ENCODE measurements at regions not wholly inside any gene's neighbourhood (a gene's known extent, or its start where the extent isn't known, plus 50 kb on each side); places are given as distances from the start of the nearest gene placed in this dataset.
A peak's percentile ranks its signal among the peaks of the same experiment; 100 is the strongest.

- no peak overlapping the region for H3K4me3 ChIP-seq
- no peaks in the 10 kb centered on the region for H3K36me3 ChIP-seq
- no peaks in the 10 kb centered on the region for H3K9me3 ChIP-seq
- no peaks in the 10 kb centered on the region for H3K27me3 ChIP-seq
- no peak for DNase-seq
Measured at GRCh38 chr18:71673954-71674353, 870.2 kb downstream of the CBLN2 start.

- no peak for DNase-seq
- H3K27me3 ChIP-seq = no peaks in the 10 kb centered on the region
- H3K9me3 ChIP-seq = no peaks in the 10 kb centered on the region
- H3K4me3 ChIP-seq = no peak overlapping the region
- no peaks in the 10 kb centered on the region for H3K36me3 ChIP-seq
Measured at GRCh38 chr18:71673498-71673897, 870.6 kb downstream of the CBLN2 start.

DNA sequence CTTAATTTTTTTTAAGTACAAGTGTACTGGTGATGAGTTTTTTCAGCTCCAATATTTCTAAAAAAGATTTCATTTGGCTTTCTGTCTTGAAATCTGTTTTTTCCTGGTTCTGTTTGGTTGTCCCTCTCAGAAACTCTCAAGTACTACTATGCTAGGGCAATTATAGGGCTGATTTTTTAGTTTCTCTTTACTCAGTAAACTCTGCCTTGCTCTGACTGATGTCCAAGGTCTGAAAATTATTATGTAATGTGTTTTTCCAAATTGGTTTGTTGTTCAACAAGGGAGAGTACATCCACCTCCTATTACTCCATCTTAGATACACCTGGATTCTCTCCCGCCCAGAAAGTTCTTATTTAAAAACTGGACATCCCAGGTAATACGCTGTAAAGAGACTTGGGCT lies 877.7 kb downstream of the CBLN2 start:
- Histone ChIP-seq H3K4me3 (no peak overlapping the region), H3K36me3 (no peaks in the 10 kb centered on the region), H3K9me3 (no peaks in the 10 kb centered on the region), H3K27me3 (no peaks in the 10 kb centered on the region)
- no peak for DNase-seq

GRCh38 chr18:71665131-71665530 lies 879.0 kb downstream of the CBLN2 start:
- no peaks in the 10 kb centered on the region for H3K27me3 ChIP-seq
- peak; percentile 20 for DNase-seq

GRCh38 chr18:71643822-71644221 lies 900.3 kb downstream of the CBLN2 start:
- H3K27me3 ChIP-seq = no peaks in the 10 kb centered on the region
- H3K4me3 ChIP-seq = no peak overlapping the region
- H3K9me3 ChIP-seq = no peaks in the 10 kb centered on the region
- no peak for DNase-seq
- H3K36me3 ChIP-seq = no peaks in the 10 kb centered on the region

More at GRCh38 chr18:71665131-71665530, 879.0 kb downstream of the CBLN2 start:
- Histone ChIP-seq H3K36me3 (no peaks in the 10 kb centered on the region), H3K9me3 (no peaks in the 10 kb centered on the region), H3K4me3 (no peak overlapping the region)

DNA sequence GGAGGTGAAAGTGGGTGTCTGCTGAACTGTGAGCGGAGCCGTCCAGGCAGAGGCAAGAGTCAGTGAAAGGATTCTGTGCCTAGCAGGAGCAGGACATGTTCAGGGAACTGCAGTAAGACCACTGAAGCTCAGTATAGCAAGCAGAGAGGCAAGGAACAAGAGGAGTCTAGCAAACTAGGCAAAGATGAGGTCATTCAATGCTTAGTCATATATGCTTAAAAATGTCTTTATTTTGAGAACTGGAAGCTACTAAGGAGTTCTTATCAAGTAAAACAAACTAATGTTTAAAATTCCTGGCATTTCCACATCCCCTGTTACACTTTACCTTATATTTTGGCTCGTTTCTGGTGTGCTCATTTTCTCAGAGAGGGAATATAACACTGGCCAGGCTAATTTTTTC lies 913.4 kb downstream of the CBLN2 start:
- no peak overlapping the region for H3K4me3 ChIP-seq
- no peaks in the 10 kb centered on the region for H3K9me3 ChIP-seq
- no peaks in the 10 kb centered on the region for H3K36me3 ChIP-seq
- no peaks in the 10 kb centered on the region for H3K27me3 ChIP-seq
- no peak for DNase-seq

GRCh38 chr18:71625556-71626090 lies 918.5 kb downstream of the CBLN2 start:
- Histone ChIP-seq H3K27me3 (no peaks in the 10 kb centered on the region), H3K36me3 (no peaks in the 10 kb centered on the region), H3K9me3 (no peaks in the 10 kb centered on the region), H3K4me3 (no peak overlapping the region)
- no peak for DNase-seq

GRCh38 chr18:71598374-71598773 lies 945.8 kb downstream of the CBLN2 start:
- Histone ChIP-seq H3K9me3 (no peaks in the 10 kb centered on the region), H3K27me3 (no peaks in the 10 kb centered on the region), H3K4me3 (no peak overlapping the region), H3K36me3 (no peaks in the 10 kb centered on the region)
- no peak for DNase-seq

GRCh38 chr18:71597219-71597618 lies 946.9 kb downstream of the CBLN2 start:
- no peak for DNase-seq
- no peaks in the 10 kb centered on the region for H3K36me3 ChIP-seq
- no peak overlapping the region for H3K4me3 ChIP-seq
- no peaks in the 10 kb centered on the region for H3K27me3 ChIP-seq
- H3K9me3 ChIP-seq = no peaks in the 10 kb centered on the region

- Histone ChIP-seq H3K9me3 (no peaks in the 10 kb centered on the region), H3K27me3 (no peaks in the 10 kb centered on the region), H3K4me3 (no peak overlapping the region), H3K36me3 (no peaks in the 10 kb centered on the region)
- DNase-seq = no peak
Measured at GRCh38 chr18:71583252-71583651, 960.9 kb downstream of the CBLN2 start.

GRCh38 chr18:71554686-71555085 lies 989.5 kb downstream of the CBLN2 start:
- Histone ChIP-seq H3K27me3 (no peaks in the 10 kb centered on the region), H3K9me3 (no peaks in the 10 kb centered on the region), H3K4me3 (no peak overlapping the region), H3K36me3 (no peaks in the 10 kb centered on the region)
- DNase-seq = no peak

DNA sequence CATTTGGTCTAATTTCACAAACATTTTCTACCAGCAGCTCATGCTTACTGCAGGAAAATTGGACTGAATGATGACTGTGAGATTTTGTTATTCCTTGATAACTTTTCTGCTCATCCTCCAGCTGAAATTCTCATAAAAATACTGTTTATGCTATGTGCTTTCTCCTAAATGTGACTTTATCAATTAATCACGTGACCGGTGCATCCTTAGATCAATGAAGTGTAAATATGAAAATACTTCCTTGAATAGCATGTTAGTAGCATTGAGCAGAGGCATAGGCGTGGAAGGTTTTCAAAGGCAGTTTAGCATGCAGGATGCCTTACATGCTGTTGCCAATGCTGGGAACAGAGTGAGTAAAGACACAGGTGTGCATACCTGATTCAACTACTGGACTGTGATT lies 1002.5 kb downstream of the CBLN2 start:
- DNase-seq = no peak
- H3K4me3 ChIP-seq = no peak overlapping the region
- no peaks in the 10 kb centered on the region for H3K36me3 ChIP-seq
- H3K27me3 ChIP-seq = no peaks in the 10 kb centered on the region
- no peaks in the 10 kb centered on the region for H3K9me3 ChIP-seq

DNA sequence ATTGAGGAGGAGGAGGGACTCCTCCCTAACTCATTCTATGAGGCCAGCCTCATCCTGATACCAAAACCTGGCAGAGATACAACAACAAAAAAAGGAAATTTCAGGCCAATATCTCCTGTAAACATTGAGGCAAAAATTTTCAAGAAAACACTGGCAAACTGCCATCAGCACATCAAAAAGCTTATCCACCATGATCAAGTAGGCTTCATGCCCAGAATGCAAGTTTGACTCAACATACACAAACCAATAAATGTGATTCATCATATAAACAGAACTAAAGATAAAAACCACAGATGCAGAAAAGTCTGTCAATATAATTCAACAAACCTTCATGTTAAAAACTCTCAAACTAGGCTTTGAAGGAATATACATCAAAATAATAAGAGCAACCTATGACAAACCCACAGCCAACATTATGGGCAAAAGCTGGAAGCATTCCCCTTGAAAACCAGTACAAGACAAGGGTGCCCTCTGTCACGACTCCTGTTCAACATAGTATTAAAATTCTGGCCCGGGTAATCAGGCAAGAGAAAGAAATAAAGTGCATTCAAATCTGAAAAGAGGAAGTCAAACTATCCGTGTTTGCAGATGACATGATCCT lies 1014.3 kb downstream of the CBLN2 start:
- peak; percentile 49 for DNase-seq
- Histone ChIP-seq H3K9me3 (no peaks in the 10 kb centered on the region; the same call in 1 of the 2 replicates), H3K27me3 (no peaks in the 10 kb centered on the region), H3K36me3 (no peaks in the 10 kb centered on the region), H3K4me3 (no peak overlapping the region)

DNA sequence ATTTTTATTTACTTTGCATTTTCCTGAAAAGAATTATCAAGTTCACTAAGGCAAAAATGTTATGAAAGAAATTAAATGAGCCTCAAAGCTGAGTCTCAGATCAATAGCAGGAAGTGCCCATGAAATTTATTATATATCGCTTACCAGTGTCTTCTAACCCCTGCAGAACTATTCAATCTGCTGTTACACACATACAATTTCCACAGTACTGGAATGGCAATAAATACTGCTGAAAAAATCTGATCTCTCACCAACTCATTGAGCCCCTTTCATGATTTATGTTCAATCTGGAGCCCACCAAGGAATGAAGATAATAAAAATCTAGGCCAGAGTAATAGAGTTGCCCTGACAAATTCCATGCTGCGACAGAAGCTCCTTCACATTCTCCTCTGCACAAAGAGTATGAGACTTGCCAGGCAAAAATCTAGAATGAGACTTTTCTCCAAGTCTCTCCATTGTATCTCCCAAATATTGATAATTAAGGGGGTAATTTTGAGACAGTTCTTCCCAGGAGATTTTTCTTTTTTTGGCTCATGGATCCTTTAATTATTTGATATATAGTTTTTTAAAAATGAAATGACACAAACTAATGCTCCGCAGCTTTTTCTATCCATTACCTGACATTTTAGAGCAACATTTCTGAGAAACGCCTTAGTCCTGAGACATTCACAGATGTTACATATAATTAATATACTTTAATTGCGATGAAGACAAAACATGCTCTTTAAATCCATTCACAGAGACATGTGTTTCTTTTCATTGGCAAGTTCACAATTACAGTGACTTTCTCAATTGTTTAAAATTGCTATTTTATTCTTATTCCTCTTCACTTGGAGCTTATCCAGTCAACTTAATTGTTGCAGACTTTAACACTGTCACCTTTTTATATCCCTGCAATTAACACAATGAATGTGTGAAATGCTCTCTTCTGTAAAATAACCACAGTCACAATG lies 1020.4 kb downstream of the CBLN2 start:
- DNase-seq = no peak
- Histone ChIP-seq H3K4me3 (no peak overlapping the region), H3K27me3 (no peaks in the 10 kb centered on the region), H3K9me3 (no peaks in the 10 kb centered on the region; the same call in 1 of the 2 replicates), H3K36me3 (no peaks in the 10 kb centered on the region)

DNA sequence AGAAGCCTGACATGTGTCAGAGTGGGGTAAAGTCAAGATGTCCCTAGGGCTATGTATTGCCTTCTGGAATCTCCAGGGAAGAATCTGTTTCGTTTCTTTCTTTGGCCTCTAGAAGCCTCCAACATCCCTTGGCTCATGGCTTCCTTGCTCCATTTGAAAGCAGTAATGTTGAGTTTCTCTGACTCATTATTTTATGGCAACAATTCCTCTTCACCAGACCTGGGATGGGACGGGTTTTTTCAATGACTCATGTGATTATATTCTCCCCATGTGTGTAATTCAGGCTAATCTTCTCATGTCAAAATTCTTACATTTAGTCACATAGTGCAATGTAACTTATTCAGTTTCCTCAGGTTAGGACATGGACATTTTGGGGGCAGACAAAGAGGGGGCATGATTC lies 1038.6 kb downstream of the CBLN2 start:
- no peak for DNase-seq
- H3K9me3 ChIP-seq = no peaks in the 10 kb centered on the region
- H3K36me3 ChIP-seq = no peaks in the 10 kb centered on the region
- no peak overlapping the region for H3K4me3 ChIP-seq
- H3K27me3 ChIP-seq = no peaks in the 10 kb centered on the region

DNA sequence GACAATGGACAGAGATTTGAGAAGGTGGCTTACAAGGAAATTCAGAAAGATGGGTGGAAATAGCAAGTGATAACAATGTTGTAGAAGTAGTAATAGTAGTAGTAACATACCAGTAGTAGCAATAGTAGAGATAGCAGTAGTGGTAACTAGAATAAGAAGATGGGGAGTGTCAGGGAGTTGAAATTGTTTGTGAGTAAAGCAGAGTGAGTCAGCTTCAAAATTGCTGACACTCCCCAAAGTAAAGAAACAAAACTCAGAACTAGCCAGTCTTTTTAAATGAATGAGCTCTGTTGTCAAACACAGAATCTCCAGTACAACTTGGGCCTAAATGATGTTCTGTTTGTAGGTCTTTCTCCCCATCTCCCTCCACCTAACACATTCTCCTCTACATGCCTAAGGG lies 1040.9 kb downstream of the CBLN2 start:
- H3K4me3 ChIP-seq = no peak overlapping the region
- no peak for DNase-seq
- H3K9me3 ChIP-seq = no peaks in the 10 kb centered on the region
- no peaks in the 10 kb centered on the region for H3K27me3 ChIP-seq
- H3K36me3 ChIP-seq = no peaks in the 10 kb centered on the region

- no peak overlapping the region for H3K4me3 ChIP-seq
- DNase-seq = peak; percentile 70
Measured at GRCh38 chr18:71485611-71486010, 1058.5 kb downstream of the CBLN2 start.

More at GRCh38 chr18:71485611-71486010, 1058.5 kb downstream of the CBLN2 start:
- no peaks in the 10 kb centered on the region for H3K27me3 ChIP-seq
- H3K36me3 ChIP-seq = no peaks in the 10 kb centered on the region
- no peaks in the 10 kb centered on the region for H3K9me3 ChIP-seq

Data from MG63 (cell line).